HepG2 (cell line): ENCODE measurements at regions not wholly inside any gene's neighbourhood (a gene's known extent, or its start where the extent isn't known, plus 50 kb on each side); places are given as distances from the start of the nearest gene placed in this dataset.

ENCODE experiments used
- ATAC-seq: fragments of 200-7000 bp; cut with Tn5 transposase; 3 replicates; pipeline ENCODE4 v1.9.1; 2020; ENCODE audit warnings: mild to moderate bottlenecking, moderate library complexity
- BruUV-seq: library from RNA; stranded (reverse); fragments of 400-500 nt; replicated peaks from 2 replicates; lab custom pipeline; 2021; lab: Mats Ljungman, UMichigan
- CTCF ChIA-PET: fragments of 300-600 bp; formaldehyde crosslinking; extraction: SDS; loops from one replicate; lab custom pipeline; 2021; ENCODE audit warnings: low total read pairs, inconsistent platforms, low intra/inter-chr PET ratio; lab: Yijun Ruan, JAX
- POLR2A ChIA-PET: fragments of 350-600 bp; sonication (Branson Sonifier 250); formaldehyde crosslinking; loops from one replicate; lab custom pipeline; 2020; ENCODE audit warnings: antibody characterized with exemption, inconsistent platforms; lab: Yijun Ruan, JAX
- DNase-seq: peaks from one replicate; pipeline ENCODE4 v3.0.0-alpha.2; 2015; ENCODE audit warnings: low spot score
- FAIRE-seq: peaks from 3 replicates; lab custom pipeline; 2011; peaks lifted over from hg19 to GRCh38; lab: Jason Lieb, UNC
- H2AFZ ChIP-seq: one replicate; pipeline ENCODE4 v1.6.1; 2011; ENCODE audit warnings: low read length, inconsistent platforms
- H3K27ac ChIP-seq: fragments of 300-600 bp; 3 replicates; pipeline ENCODE4 v1.8.0; 2011; ENCODE audit warnings: mixed run types, mild to moderate bottlenecking, mixed read lengths, low read length, inconsistent platforms; ENCODE audit not compliant: insufficient read depth; ENCODE audit errors: extremely low read length
- H3K27me3 ChIP-seq, 2 experiments: fragments of 200-600 bp in 1 of 2; 2 replicates in 1 of 2; 3 replicates in 1 of 2; pipeline versions ENCODE4 v1.6.0 to v1.8.0; 2011; ENCODE audit warnings: low read length in 2 of 2, mild to moderate bottlenecking in 2 of 2, moderate library complexity in 2 of 2, inconsistent platforms in 1 of 2; ENCODE audit not compliant: insufficient read depth in 2 of 2, control insufficient read depth in 1 of 2
- H3K36me3 ChIP-seq, 2 experiments: fragments of 200-600 bp in 1 of 2; replicated peaks in 1 of 2; 2 replicates in 1 of 2; 3 replicates in 1 of 2; pipeline versions ENCODE4 v1.5.1 to v1.8.0; 2011; ENCODE audit warnings: low read length in 2 of 2, inconsistent platforms in 1 of 2; ENCODE audit not compliant: insufficient read depth in 2 of 2, control insufficient read depth in 1 of 2
- H3K4me1 ChIP-seq: 2 replicates; pipeline ENCODE4 v1.5.1; 2012; ENCODE audit warnings: low read length, inconsistent platforms; ENCODE audit not compliant: insufficient read depth
- H3K4me2 ChIP-seq: 2 replicates; pipeline ENCODE4 v1.6.0; 2011; ENCODE audit warnings: low read depth, low read length, inconsistent platforms
- H3K4me3 ChIP-seq, 3 experiments: fragments of 200-600 bp in 1 of 3; sonication (generic), shearing (Covaris generic) in 1 of 3; replicated peaks in 1 of 3; 2 replicates each; pipeline ENCODE4 v1.5.1; 2011 to 2016; ENCODE audit warnings: low read length in 3 of 3, inconsistent platforms in 2 of 3, low read depth in 2 of 3, mild to moderate bottlenecking in 2 of 3, control low read depth in 1 of 3, mixed read lengths in 1 of 3; ENCODE audit not compliant: insufficient read depth in 1 of 3
- H3K79me2 ChIP-seq: one replicate; pipeline ENCODE4 v1.6.1; 2011; ENCODE audit warnings: low read length, inconsistent platforms; ENCODE audit not compliant: insufficient read depth
- H3K9ac ChIP-seq: 2 replicates; pipeline ENCODE4 v1.6.0; 2011; ENCODE audit warnings: mild to moderate bottlenecking, low read depth, low read length, inconsistent platforms; ENCODE audit not compliant: insufficient read depth
- H3K9me3 ChIP-seq: 2 replicates; pipeline ENCODE4 v1.5.1; 2012; ENCODE audit warnings: mild to moderate bottlenecking, low read length
- H4K20me1 ChIP-seq: 2 replicates; pipeline ENCODE4 v1.6.0; 2011; ENCODE audit warnings: inconsistent platforms, mild to moderate bottlenecking, low read length, moderate library complexity; ENCODE audit not compliant: insufficient read depth
- ATF7-NPFF ChIP-seq: sonication (generic); formaldehyde crosslinking; IDR thresholded peaks from 2 replicates; pipeline ENCODE4 v1.8.1; 2023; ENCODE audit warnings: mild to moderate bottlenecking, low read depth, missing genetic modification reagents, moderate library complexity
- POGZ ChIP-seq: sonication (generic); formaldehyde crosslinking; IDR thresholded peaks from 2 replicates; pipeline ENCODE4 v1.4.0; 2020; ENCODE audit warnings: mild to moderate bottlenecking, missing genetic modification reagents
- ZBTB26 ChIP-seq: IDR thresholded peaks from 2 replicates; pipeline ENCODE4 v1.6.1; 2016; ENCODE audit warnings: missing compliant biosample characterization, missing genetic modification reagents, borderline replicate concordance
- ZNF234 ChIP-seq: sonication (generic); formaldehyde crosslinking; conservative IDR thresholded peaks from 2 replicates; pipeline ENCODE4 v1.5.1; 2020; ENCODE audit warnings: mild to moderate bottlenecking, missing genetic modification reagents
- ZNF333 ChIP-seq: sonication (generic); formaldehyde crosslinking; IDR thresholded peaks from 2 replicates; pipeline ENCODE4 v1.4.0; 2020; ENCODE audit warnings: mild to moderate bottlenecking, missing genetic modification reagents, borderline replicate concordance
- ZNF569 ChIP-seq: sonication (generic); formaldehyde crosslinking; IDR thresholded peaks from 2 replicates; pipeline ENCODE4 v1.5.0; 2020; ENCODE audit warnings: mild to moderate bottlenecking, missing genetic modification reagents, moderate library complexity, borderline replicate concordance
- ZSCAN31 ChIP-seq: sonication (generic); formaldehyde crosslinking; IDR thresholded peaks from 2 replicates; pipeline ENCODE4 v1.5.0; 2020; ENCODE audit warnings: low read depth, mild to moderate bottlenecking, missing genetic modification reagents
- WGBS: methylation state at CpG from one replicate; pipeline ENCODE4 v1.1.6; 2017; ENCODE audit warnings: low lambda C conversion rate; 5-methylcytosine and 5-hydroxymethylcytosine counted together
- in situ Hi-C: cut with HindIII; loops from 2 replicates; pipeline ENCODE4 v1.10.0; 2017; ENCODE audit warnings: low pct_unique_long_range_greater_than_20kb; ENCODE audit not compliant: extremely low pct_ligation_motif_present
- intact Hi-C: fragments of 100-400 bp; cut with micrococcal nuclease; formaldehyde crosslinking; loops from one replicate; pipeline ENCODE4 v1.10.0; 2022; ENCODE audit not compliant: unreplicated experiment
- TF ChIP-seq, protein P1 (sequence below): sonication (generic); formaldehyde crosslinking; IDR thresholded peaks from 2 replicates; pipeline ENCODE4 v1.4.0; 2020; ENCODE audit warnings: mild to moderate bottlenecking, missing genetic modification reagents

- H2AFZ ChIP-seq: no peak overlapping the region
- no peak overlapping the region for H3K4me2 ChIP-seq
- H3K9me3 ChIP-seq: no peaks in the 10 kb centered on the region
- BruUV-seq: no TSS peak
- H4K20me1 ChIP-seq: no peaks in the 10 kb centered on the region
- H3K4me3 ChIP-seq: no peak overlapping the region
- H3K27ac ChIP-seq: no peak overlapping the region
- in situ Hi-C loops: no loop called here
- DNase-seq (no peak), ATAC-seq (no peak), FAIRE-seq (no peak)
- no peaks in the 10 kb centered on the region for H3K36me3 ChIP-seq
- H3K79me2 ChIP-seq: no peaks in the 10 kb centered on the region
- TF ChIP-seq ATF7-NPFF (CRISPR knock-in tag): no peak
- TF ChIP-seq ZNF569 (CRISPR knock-in tag): no peak
- TF ChIP-seq, protein P1, sequence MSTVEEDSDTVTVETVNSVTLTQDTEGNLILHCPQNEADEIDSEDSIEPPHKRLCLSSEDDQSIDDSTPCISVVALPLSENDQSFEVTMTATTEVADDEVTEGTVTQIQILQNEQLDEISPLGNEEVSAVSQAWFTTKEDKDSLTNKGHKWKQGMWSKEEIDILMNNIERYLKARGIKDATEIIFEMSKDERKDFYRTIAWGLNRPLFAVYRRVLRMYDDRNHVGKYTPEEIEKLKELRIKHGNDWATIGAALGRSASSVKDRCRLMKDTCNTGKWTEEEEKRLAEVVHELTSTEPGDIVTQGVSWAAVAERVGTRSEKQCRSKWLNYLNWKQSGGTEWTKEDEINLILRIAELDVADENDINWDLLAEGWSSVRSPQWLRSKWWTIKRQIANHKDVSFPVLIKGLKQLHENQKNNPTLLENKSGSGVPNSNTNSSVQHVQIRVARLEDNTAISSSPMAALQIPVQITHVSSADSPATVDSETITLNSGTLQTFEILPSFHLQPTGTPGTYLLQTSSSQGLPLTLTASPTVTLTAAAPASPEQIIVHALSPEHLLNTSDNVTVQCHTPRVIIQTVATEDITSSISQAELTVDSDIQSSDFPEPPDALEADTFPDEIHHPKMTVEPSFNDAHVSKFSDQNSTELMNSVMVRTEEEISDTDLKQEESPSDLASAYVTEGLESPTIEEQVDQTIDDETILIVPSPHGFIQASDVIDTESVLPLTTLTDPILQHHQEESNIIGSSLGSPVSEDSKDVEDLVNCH (CRISPR knock-in tag): no peak
- no peak for TF ChIP-seq ZNF234
- TF ChIP-seq POGZ: no peak
- TF ChIP-seq ZNF333 (CRISPR knock-in tag): no peak
- TF ChIP-seq ZSCAN31: no peak
- no peak for TF ChIP-seq ZBTB26 (CRISPR knock-in tag)
- H3K9ac ChIP-seq: no peak overlapping the region
- intact Hi-C loops: no loop called here
- POLR2A ChIA-PET: no interaction called here
- CTCF ChIA-PET: no interaction called here
- 50% methylated on average over 6 of the region's 9 CpGs for WGBS
- peaks cover 11% of the 10 kb centered on the region; the same call in 1 of the 2 replicates for H3K4me1 ChIP-seq
- H3K27me3 ChIP-seq: peaks cover 0 to 18% of the 10 kb centered on the region in 2 experiments; a peak in 2 of 5 replicates
Measured at GRCh38 chr15:62942428-62942827, 100.1 kb upstream of the TPM1 start.
